ENCODE measurements at regions not wholly inside any gene's neighbourhood (a gene's known extent, or its start where the extent isn't known, plus 50 kb on each side); places are given as distances from the start of the nearest gene placed in this dataset.

- no peaks in the 10 kb centered on the region for H3K4me1 Mint-ChIP-seq (ENCODE audit: unreplicated experiment)
- H3K9me3 Mint-ChIP-seq = no peaks in the 10 kb centered on the region
- H3K4me3 Mint-ChIP-seq = no peak overlapping the region
- H3K27ac Mint-ChIP-seq = no peak overlapping the region
- no peaks in the 10 kb centered on the region for H3K36me3 Mint-ChIP-seq
- no peaks in the 10 kb centered on the region for H3K27me3 Mint-ChIP-seq
- no peak for TF ChIP-seq CTCF (conservative IDR thresholded peaks at IDR 0.05)
- DNase-seq (ENCODE audit: extremely low spot score, unreplicated experiment) = no peak
Observed at GRCh38 chr2:187851955-187852561, 297.8 kb upstream of the TFPI start.

DNA sequence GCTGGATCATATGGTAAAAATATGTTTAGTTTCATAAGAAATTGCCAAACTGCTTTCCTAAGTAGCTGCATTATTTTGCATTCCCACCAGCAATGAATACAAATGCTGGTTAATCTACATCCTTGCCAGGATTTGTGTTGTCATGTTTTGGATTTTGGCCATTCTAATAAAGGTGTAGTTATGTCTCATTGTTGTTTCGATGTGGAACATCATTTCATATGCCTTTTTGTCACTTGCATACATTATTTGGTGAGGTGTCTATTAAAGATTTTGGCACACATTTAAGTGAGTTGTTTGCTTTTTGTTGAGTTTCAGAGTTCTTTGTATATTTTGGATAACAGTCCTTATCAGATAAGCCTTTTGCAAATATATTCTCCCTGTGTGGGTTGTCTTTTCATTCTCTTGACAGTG lies 299.2 kb upstream of the TFPI start:
- no peak overlapping the region for H3K27ac Mint-ChIP-seq
- H3K9me3 Mint-ChIP-seq = no peaks in the 10 kb centered on the region
- no peak for DNase-seq (ENCODE audit: extremely low spot score, unreplicated experiment)

GRCh38 chr2:187854801-187855200 lies 300.6 kb upstream of the TFPI start:
- no peaks in the 10 kb centered on the region for H3K36me3 Mint-ChIP-seq
- no peak for TF ChIP-seq CTCF (conservative IDR thresholded peaks at IDR 0.05)
- no peak overlapping the region for H3K27ac Mint-ChIP-seq
- H3K27me3 Mint-ChIP-seq = no peaks in the 10 kb centered on the region
- no peaks in the 10 kb centered on the region for H3K9me3 Mint-ChIP-seq
- H3K4me1 Mint-ChIP-seq (ENCODE audit: unreplicated experiment) = peaks cover 5% of the 10 kb centered on the region
- no peak for DNase-seq (ENCODE audit: extremely low spot score, unreplicated experiment)
- no peak overlapping the region for H3K4me3 Mint-ChIP-seq

More for the DNA sequence above, 299.2 kb upstream of the TFPI start:
- Mint-ChIP-seq H3K4me1 (ENCODE audit: unreplicated experiment) (peaks cover 5% of the 10 kb centered on the region), H3K36me3 (no peaks in the 10 kb centered on the region), H3K4me3 (no peak overlapping the region), H3K27me3 (no peaks in the 10 kb centered on the region)
- no peak for TF ChIP-seq CTCF (conservative IDR thresholded peaks at IDR 0.05)

- TF ChIP-seq CTCF (conservative IDR thresholded peaks at IDR 0.05) = no peak
- no peaks in the 10 kb centered on the region for H3K36me3 Mint-ChIP-seq
- H3K27ac Mint-ChIP-seq = no peak overlapping the region
- peaks cover 5% of the 10 kb centered on the region for H3K4me1 Mint-ChIP-seq (ENCODE audit: unreplicated experiment)
- H3K27me3 Mint-ChIP-seq = no peaks in the 10 kb centered on the region
- no peak for DNase-seq (ENCODE audit: extremely low spot score, unreplicated experiment)
- no peaks in the 10 kb centered on the region for H3K9me3 Mint-ChIP-seq
- no peak overlapping the region for H3K4me3 Mint-ChIP-seq
Observed at GRCh38 chr2:187855689-187856088, 301.5 kb upstream of the TFPI start.

DNA sequence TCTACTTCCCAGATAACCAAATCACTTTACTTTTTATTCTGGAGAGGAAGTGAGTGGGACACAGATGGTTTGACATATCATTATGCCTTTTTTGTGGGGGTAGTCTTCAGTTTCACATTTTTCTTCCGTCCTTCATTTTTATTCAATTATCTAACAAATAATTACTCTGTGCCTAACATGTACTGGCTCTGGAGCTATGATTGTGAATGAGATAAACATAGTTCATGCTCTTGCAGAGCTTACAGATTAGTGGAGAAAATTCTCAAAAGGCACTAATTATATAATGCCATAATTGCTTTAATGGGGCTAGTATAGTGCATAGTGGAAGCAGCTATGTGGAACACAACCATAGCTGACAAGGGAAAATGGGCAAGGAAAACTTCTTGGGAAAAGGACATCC lies 303.6 kb upstream of the TFPI start:
- Mint-ChIP-seq H3K4me1 (ENCODE audit: unreplicated experiment) (peaks cover 5% of the 10 kb centered on the region), H3K36me3 (no peaks in the 10 kb centered on the region), H3K27ac (no peak overlapping the region), H3K4me3 (no peak overlapping the region), H3K27me3 (no peaks in the 10 kb centered on the region), H3K9me3 (no peaks in the 10 kb centered on the region)
- no peak for DNase-seq (ENCODE audit: extremely low spot score, unreplicated experiment)
- no peak for TF ChIP-seq CTCF (conservative IDR thresholded peaks at IDR 0.05)

DNA sequence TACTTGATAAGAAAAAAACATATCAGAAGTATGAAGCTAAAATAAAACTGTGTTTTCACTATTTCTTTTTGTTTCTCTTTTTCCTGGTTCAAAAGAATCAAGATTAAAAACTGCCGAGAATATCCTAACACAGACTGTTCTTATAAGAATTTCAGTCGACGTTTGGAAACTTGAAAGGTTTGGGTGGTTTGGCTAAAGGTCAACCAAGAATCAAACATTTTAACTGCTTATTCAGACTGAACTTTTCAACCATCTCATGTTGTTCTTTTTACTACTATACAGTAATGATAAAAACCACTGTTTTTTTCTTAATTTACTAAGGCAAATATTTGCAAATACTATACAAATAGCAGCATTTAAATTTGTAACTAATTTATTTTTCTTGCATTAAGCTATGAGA lies 308.5 kb upstream of the TFPI start:
- no peak for TF ChIP-seq CTCF (conservative IDR thresholded peaks at IDR 0.05)
- no peak for DNase-seq (ENCODE audit: extremely low spot score, unreplicated experiment)
- H3K9me3 Mint-ChIP-seq = peaks cover 14% of the 10 kb centered on the region
- H3K4me3 Mint-ChIP-seq = no peak overlapping the region
- H3K27ac Mint-ChIP-seq = no peak overlapping the region
- H3K4me1 Mint-ChIP-seq (ENCODE audit: unreplicated experiment) = peaks cover 9% of the 10 kb centered on the region
- H3K36me3 Mint-ChIP-seq = no peaks in the 10 kb centered on the region
- H3K27me3 Mint-ChIP-seq = no peaks in the 10 kb centered on the region

All from type B pancreatic cell (in vitro differentiated cells).